WI38 (cell line): ENCODE measurements at regions not wholly inside any gene's neighbourhood (a gene's known extent, or its start where the extent isn't known, plus 50 kb on each side); places are given as distances from the start of the nearest gene placed in this dataset.

Experiments
- H3K4me3 ChIP-seq: 2 replicates; pipeline ENCODE4 v1.5.1; 2011; ENCODE audit warnings: low read depth, mild to moderate bottlenecking, control low read depth, low read length
- CTCF ChIP-seq: IDR thresholded peaks from 2 replicates; pipeline ENCODE4 v1.5.1; 2012; ENCODE audit warnings: low read depth, mild to moderate bottlenecking, control low read depth, low read length

DNA sequence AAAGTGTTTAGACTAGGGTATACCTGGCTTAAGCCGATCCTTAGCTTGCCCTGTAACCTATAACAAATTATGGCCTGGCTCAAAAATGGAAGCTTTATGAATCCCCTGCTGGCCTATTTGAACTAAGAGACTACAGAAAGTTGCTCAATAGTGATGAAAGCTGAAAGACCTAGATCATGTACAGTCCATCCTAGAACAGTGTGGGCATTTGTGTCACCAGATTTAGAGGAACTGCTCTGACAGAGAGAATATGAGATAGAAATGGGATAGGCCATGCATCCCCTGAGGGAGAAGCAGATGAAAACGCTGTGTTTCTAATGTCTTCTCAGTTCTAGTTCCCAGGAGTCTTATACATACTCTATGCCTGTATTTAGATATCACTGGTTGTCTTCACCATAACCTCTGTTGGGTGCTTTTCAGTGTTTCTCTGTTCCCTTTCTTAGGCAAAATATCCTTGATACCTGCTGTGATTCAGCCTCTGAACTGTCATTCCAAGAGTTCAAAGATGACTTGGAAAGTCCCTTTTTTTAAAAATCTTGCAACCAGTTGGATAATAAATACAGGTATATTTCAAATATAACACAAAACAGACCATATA lies 246.9 kb upstream of the SLC39A10 start:
- H3K4me3 ChIP-seq, result no peak overlapping the region
- no peak for TF ChIP-seq CTCF

DNA sequence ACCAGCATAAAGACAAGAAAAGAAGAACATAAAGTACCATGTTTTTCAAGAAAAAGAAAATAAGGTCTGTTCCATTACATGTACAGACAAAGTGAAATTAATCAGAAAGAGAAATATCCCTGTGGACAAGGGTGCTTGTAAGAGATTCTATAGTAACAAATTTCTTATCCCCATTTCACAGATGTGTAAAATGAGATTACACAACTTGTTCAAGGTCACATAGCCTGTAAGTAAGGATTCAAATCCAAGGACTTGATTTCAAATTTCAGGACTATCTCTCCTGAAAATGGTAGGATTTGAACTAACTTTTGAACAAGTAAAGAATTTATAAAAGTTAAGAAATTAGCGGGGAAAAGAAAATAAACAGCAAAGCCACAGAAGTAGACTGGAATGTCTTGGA lies 248.2 kb upstream of the SLC39A10 start:
- TF ChIP-seq CTCF, result no peak
- no peak overlapping the region for H3K4me3 ChIP-seq

- no peak for TF ChIP-seq CTCF
- H3K4me3 ChIP-seq, result no peak overlapping the region
Measured at GRCh38 chr2:195408196-195408595, 248.8 kb upstream of the SLC39A10 start.

- H3K4me3 ChIP-seq, result no peak overlapping the region
- no peak for TF ChIP-seq CTCF
Measured at GRCh38 chr2:195407783-195408182, 249.2 kb upstream of the SLC39A10 start.

- TF ChIP-seq CTCF, result no peak
- H3K4me3 ChIP-seq, result no peak overlapping the region
Measured at GRCh38 chr2:195406886-195407603, 250.0 kb upstream of the SLC39A10 start.

GRCh38 chr2:195404651-195405050 lies 252.4 kb upstream of the SLC39A10 start:
- TF ChIP-seq CTCF, result no peak
- H3K4me3 ChIP-seq, result no peak overlapping the region

GRCh38 chr2:195396479-195396878 lies 260.5 kb upstream of the SLC39A10 start:
- H3K4me3 ChIP-seq, result no peak overlapping the region
- TF ChIP-seq CTCF, result no peak
